GM13977 (cell line): ENCODE measurements at regions not wholly inside any gene's neighbourhood (a gene's known extent, or its start where the extent isn't known, plus 50 kb on each side); places are given as distances from the start of the nearest gene placed in this dataset.

Experiments used
- DNase-seq: peaks from one replicate; pipeline ENCODE4 v3.0.0; 2012; ENCODE audit warnings: low spot score
- CTCF ChIP-seq: IDR thresholded peaks from 2 replicates; pipeline ENCODE4 v1.5.1; 2012; ENCODE audit warnings: mild to moderate bottlenecking, control low read depth; ENCODE audit not compliant: insufficient read depth; ENCODE audit errors: extremely low read depth, missing control alignments
- in situ Hi-C: fragments of 300-500 bp; cut with MboI; formaldehyde crosslinking; loops from one replicate; pipeline ENCODE4 v1.12.0; 2022; ENCODE audit warnings: low sequenced_read_pairs, low pct_unique_long_range_greater_than_20kb, mixed read lengths, inconsistent platforms; ENCODE audit not compliant: unreplicated experiment

GRCh38 chr20:34189572-34190163, 51.6 kb upstream of the ASIP start:
- in situ Hi-C loops, result no loop called here
- no peak for TF ChIP-seq CTCF
- DNase-seq, result no peak

- in situ Hi-C loops, result no loop called here
- TF ChIP-seq CTCF, result no peak
- no peak for DNase-seq
Measured at GRCh38 chr20:34190262-34190661, 51.0 kb upstream of the ASIP start.

- in situ Hi-C loops, result no loop called here
- peak; percentile 84 for TF ChIP-seq CTCF
- DNase-seq, result peak; percentile 67
Measured at GRCh38 chr20:34190679-34191090, 50.5 kb upstream of the ASIP start.
